ENCODE measurements at regions not wholly inside any gene's neighbourhood (a gene's known extent, or its start where the extent isn't known, plus 50 kb on each side); places are given as distances from the start of the nearest gene placed in this dataset.
A peak's percentile ranks its signal among the peaks of the same experiment; 100 is the strongest.

DNA sequence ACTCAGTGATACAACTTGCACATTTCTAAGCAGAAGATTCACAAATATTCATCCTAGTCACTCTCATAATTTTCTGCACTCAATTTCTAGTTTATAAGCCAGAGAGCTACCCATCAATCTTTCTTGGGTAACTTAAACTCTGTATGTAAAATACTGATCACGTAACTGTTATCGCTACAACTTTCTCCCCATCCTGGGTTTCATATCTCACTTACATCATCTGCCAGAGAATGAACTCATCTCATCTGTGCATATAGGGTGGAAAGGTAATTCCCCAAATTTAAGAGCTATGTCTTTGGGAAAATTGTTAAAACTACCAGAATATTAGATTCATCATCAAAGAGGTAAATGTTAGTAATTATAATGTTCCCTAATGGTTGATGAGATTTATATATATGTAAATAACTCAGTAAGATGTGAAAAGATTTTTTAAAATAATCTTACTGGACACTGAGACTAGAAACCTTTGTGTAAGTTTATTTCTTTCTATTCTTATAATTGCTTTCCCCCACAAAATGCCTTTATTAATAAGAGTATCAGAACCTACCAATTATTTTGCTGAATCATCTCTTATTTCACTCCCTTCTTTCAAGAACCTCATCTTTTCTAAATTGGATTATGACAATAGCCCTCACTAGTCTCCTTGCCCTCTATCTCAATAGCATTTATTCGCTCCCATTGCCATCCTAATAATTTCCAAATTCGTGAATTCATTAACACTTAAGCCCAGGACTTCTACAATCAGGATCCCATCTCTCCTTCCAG, 729.0 kb downstream of the EPHA4 start:
- no peaks in the 10 kb centered on the region for H3K36me3 ChIP-seq (ENCODE audit: low read depth, low read length)
- BruUV-seq (replicated peaks): no TSS peak
- H3F3A ChIP-seq (ENCODE audit: low read length, unreplicated experiment): peaks cover 2% of the 10 kb centered on the region
- no peak overlapping the region for H3K9ac ChIP-seq (ENCODE audit: low read length)
- H3K4me1 ChIP-seq (ENCODE audit: insufficient read depth, low read length): peaks cover 13% of the 10 kb centered on the region
- ChIA-PET CTCF (no interaction called here), POLR2A (ENCODE audit: unreplicated experiment) (no interaction called here)
- no peak overlapping the region for H3K4me2 ChIP-seq (ENCODE audit: low read length)
- H4K20me1 ChIP-seq (ENCODE audit: low read length): no peaks in the 10 kb centered on the region
- no peak for DNase-seq
- intact Hi-C loops (cut with micrococcal nuclease): loop anchor here (10.0 kb wide), 1 partner anchor 148 kb away; no protein-coding TSS in a partner anchor
- no peak overlapping the region for H3K4me3 ChIP-seq (ENCODE audit: low read length)
- H3K27ac ChIP-seq (ENCODE audit: low read length): no peak overlapping the region
- TF ChIP-seq EZH2 (IDR thresholded peaks at IDR 0.05; ENCODE audit: low read length, unreplicated experiment): no peak
- TF ChIP-seq, protein P1, sequence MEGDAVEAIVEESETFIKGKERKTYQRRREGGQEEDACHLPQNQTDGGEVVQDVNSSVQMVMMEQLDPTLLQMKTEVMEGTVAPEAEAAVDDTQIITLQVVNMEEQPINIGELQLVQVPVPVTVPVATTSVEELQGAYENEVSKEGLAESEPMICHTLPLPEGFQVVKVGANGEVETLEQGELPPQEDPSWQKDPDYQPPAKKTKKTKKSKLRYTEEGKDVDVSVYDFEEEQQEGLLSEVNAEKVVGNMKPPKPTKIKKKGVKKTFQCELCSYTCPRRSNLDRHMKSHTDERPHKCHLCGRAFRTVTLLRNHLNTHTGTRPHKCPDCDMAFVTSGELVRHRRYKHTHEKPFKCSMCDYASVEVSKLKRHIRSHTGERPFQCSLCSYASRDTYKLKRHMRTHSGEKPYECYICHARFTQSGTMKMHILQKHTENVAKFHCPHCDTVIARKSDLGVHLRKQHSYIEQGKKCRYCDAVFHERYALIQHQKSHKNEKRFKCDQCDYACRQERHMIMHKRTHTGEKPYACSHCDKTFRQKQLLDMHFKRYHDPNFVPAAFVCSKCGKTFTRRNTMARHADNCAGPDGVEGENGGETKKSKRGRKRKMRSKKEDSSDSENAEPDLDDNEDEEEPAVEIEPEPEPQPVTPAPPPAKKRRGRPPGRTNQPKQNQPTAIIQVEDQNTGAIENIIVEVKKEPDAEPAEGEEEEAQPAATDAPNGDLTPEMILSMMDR (conservative IDR thresholded peaks at IDR 0.05; ENCODE audit: low read depth, low read length): no peak
- TF ChIP-seq EZH2phosphoT487 (IDR thresholded peaks at IDR 0.05; ENCODE audit: borderline replicate concordance, low read length): no peak
- no peak overlapping the region for H2AFZ ChIP-seq (ENCODE audit: low read length)
- H3K79me2 ChIP-seq (ENCODE audit: low read length): no peaks in the 10 kb centered on the region
- no peak for ATAC-seq
- no peaks in the 10 kb centered on the region for H3K27me3 ChIP-seq (ENCODE audit: low read length)
- no peaks in the 10 kb centered on the region for H3K9me3 ChIP-seq (ENCODE audit: low read length)
- no peaks in the 10 kb centered on the region for H3K9me2 ChIP-seq (replicated peaks; ENCODE audit: low read length)

DNA sequence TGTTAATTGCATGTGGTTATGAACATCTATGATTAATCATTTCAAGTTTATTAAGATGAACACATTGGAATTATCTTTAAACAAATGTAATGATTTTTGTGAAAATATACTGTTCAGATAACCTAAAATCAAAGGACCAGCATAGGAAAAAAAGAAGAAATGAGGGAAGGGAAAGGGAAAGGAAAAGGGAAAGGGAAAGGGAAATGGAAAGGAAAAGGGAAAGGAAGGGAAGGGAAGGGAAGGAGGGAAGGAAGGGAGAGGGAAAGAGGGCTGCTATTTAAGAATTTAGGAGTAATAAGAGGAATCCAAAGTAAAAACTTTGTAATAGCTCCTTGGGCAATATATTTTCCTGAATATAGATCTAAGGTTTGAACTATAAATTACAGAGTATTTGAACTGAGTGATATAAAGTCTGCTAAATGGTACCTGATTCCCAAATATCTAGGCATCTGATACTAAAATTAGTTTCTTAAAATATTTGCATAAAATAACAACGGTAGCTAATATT, 726.3 kb downstream of the EPHA4 start:
- intact Hi-C loops (cut with micrococcal nuclease): loop anchor here (10.0 kb wide), 1 partner anchor 151 kb away; no protein-coding TSS in a partner anchor
- no peak for ATAC-seq
- no peak for DNase-seq
- TF ChIP-seq EZH2phosphoT487 (IDR thresholded peaks at IDR 0.05; ENCODE audit: borderline replicate concordance, low read length): no peak
- TF ChIP-seq, protein P1 (conservative IDR thresholded peaks at IDR 0.05; ENCODE audit: low read depth, low read length): no peak
- no peak overlapping the region for H3K4me3 ChIP-seq (ENCODE audit: low read length)
- peaks cover 4% of the 10 kb centered on the region for H3F3A ChIP-seq (ENCODE audit: low read length, unreplicated experiment)
- H3K4me1 ChIP-seq (ENCODE audit: insufficient read depth, low read length): peaks cover 17% of the 10 kb centered on the region
- H3K4me2 ChIP-seq (ENCODE audit: low read length): no peak overlapping the region
- no peak overlapping the region for H3K9ac ChIP-seq (ENCODE audit: low read length)
- ChIA-PET POLR2A (ENCODE audit: unreplicated experiment) (no interaction called here), CTCF (no interaction called here)
- no peaks in the 10 kb centered on the region for H4K20me1 ChIP-seq (ENCODE audit: low read length)
- no peak overlapping the region for H3K27ac ChIP-seq (ENCODE audit: low read length)
- H3K9me2 ChIP-seq (replicated peaks; ENCODE audit: low read length): no peaks in the 10 kb centered on the region
- no peaks in the 10 kb centered on the region for H3K36me3 ChIP-seq (ENCODE audit: low read depth, low read length)
- no peaks in the 10 kb centered on the region for H3K79me2 ChIP-seq (ENCODE audit: low read length)
- H3K9me3 ChIP-seq (ENCODE audit: low read length): no peaks in the 10 kb centered on the region
- H3K27me3 ChIP-seq (ENCODE audit: low read length): no peaks in the 10 kb centered on the region
- H2AFZ ChIP-seq (ENCODE audit: low read length): no peak overlapping the region
- no TSS peak for BruUV-seq (replicated peaks)

DNA sequence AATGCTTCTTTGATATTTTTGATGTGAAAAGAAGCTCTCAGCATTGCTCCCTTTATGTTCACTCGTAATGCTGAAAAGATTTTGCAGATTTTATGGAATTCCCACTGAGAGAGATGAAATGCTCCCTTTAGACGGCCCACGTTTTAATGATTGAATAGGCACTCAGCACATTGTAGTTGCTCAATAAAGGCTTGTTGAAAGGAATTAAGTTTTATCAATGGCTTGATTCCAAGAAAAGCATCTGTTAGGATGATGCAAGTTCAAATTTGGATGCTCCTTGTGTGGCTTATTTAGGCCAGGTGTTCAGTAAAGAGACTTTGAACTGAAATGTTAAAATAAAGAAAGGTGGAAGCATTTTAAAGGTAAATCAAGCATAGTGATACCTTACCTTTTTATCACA, 725.1 kb downstream of the EPHA4 start:
- Histone ChIP-seq H3K27me3 (ENCODE audit: low read length) (no peaks in the 10 kb centered on the region), H3K79me2 (ENCODE audit: low read length) (no peaks in the 10 kb centered on the region), H3K9ac (ENCODE audit: low read length) (no peak overlapping the region), H3K4me1 (ENCODE audit: insufficient read depth, low read length) (peaks cover 17% of the 10 kb centered on the region), H3K4me3 (ENCODE audit: low read length) (peak overlapping the region; percentile 31; the same call in 1 of the 2 replicates), H3K27ac (ENCODE audit: low read length) (peak overlapping the region; percentile 67), H4K20me1 (ENCODE audit: low read length) (no peaks in the 10 kb centered on the region), H3K9me2 (replicated peaks; ENCODE audit: low read length) (no peaks in the 10 kb centered on the region), H3K9me3 (ENCODE audit: low read length) (no peaks in the 10 kb centered on the region), H3K36me3 (ENCODE audit: low read depth, low read length) (no peaks in the 10 kb centered on the region), H3F3A (ENCODE audit: low read length, unreplicated experiment) (peaks cover 4% of the 10 kb centered on the region), H3K4me2 (ENCODE audit: low read length) (peak overlapping the region; percentile 77), H2AFZ (ENCODE audit: low read length) (peak overlapping the region; percentile 60)
- BruUV-seq (replicated peaks): no TSS peak
- no peak for DNase-seq
- POLR2A ChIA-PET (ENCODE audit: unreplicated experiment): interaction anchor here (0.6 kb wide), 1 partner anchor 46 kb away, joined by 4 read pairs; no protein-coding TSS in a partner anchor
- no peak for ATAC-seq
- CTCF ChIA-PET: no interaction called here
- intact Hi-C loops (cut with micrococcal nuclease): loop anchor here (10.0 kb wide), 1 partner anchor 152 kb away; no protein-coding TSS in a partner anchor
- TF ChIP-seq EZH2 (IDR thresholded peaks at IDR 0.05; ENCODE audit: low read length, unreplicated experiment): no peak
- no peak for TF ChIP-seq EZH2phosphoT487 (IDR thresholded peaks at IDR 0.05; ENCODE audit: borderline replicate concordance, low read length)
- TF ChIP-seq, protein P1 (conservative IDR thresholded peaks at IDR 0.05; ENCODE audit: low read depth, low read length): no peak
